ENCODE measurements at regions not wholly inside any gene's neighbourhood (a gene's known extent, or its start where the extent isn't known, plus 50 kb on each side); places are given as distances from the start of the nearest gene placed in this dataset.

DNA sequence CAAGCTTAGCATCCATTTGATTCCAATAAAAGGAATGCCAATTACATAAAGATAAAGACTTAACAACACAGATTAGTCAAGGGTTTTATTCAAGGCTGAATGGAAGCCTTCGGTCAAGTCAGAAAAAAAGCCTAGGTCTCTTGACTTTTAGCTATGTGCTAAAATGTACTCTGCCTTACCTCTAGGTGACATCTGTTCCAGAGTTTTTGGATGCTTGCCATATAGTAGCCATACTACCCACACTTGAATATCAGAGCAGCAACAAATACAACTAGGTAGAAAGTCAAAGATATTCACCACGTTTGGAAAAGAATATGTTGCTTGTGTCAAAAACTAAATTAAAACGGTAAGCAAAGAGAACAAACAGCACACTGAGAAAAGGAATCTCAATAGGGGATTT lies 484.7 kb downstream of the ELAVL2 start:
- no peak for DNase-seq

DNA sequence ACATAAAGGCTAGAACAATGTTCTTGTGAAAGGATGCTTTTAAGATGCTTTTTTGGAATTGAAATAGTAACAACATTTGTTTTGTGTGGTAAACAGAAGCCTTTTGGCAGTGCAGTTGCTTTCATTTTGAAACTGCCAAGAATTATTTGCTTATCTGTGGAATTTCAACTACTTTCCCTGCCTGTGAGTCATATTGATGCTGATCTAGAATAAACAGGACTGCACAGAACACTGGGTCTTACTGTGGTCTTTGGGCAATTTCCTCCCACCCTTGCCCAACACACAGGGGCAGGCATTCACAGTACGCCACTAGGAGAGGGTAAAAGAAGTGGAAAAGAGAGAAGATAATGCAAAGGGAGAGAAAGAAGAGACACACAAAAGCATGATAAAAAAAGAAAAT lies 483.7 kb downstream of the ELAVL2 start:
- no peak for DNase-seq

DNA sequence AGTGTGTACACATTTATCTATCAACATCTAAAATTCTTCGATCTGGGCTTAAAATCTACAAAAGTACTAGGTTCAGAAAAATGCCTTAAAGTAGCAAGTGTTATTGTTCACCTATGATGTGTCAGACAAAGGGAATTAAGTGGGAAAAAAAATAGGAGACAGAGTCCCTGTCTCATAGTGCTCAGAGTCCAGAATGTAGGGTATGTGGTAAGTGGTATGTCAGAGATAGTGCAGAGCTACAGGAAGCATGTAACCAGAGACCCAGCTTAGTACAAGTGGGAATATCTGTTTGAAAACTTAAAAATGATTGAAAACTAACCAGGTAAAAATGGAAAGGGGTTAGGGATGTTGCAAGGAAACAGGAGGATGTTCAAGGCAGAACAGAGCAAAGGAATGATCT lies 482.8 kb downstream of the ELAVL2 start:
- DNase-seq = no peak

DNA sequence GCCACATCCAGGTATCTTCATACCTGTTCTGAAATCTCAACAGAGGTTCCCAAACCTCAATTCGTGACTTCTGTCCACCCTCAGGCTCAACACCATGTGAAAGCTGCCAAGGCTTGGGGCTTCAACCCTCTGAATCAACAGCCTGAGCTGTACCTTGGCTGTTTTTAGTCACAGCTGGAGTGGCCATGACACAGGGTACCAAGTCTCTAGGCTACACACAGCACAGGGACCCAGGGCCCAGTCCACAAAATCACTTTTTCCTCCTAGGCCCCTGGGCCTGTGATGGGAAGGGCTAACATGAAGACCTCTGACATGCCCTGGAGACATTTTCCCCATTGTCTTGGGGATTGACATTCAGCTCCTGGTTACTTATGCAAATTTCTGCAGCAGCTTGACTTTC lies 464.9 kb downstream of the ELAVL2 start:
- no peak for DNase-seq

DNA sequence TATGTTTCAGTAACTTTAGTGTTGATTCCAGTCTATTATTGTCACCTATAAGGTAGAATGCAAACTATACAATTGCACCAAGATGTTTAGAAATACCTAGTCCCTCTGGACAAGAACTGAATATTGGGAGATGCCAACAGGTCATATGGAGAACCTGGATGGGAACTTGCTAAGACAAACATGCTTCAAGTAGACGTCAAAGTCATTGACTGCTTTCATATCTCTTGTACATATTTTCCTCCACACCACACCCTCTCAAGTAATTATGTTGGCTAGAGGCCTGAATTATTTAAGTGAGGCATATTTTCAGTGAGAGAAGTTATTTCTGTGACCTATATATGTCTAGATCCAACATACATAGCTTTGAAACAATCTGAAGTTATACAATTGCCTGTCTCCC lies 453.3 kb downstream of the ELAVL2 start:
- DNase-seq = no peak

DNA sequence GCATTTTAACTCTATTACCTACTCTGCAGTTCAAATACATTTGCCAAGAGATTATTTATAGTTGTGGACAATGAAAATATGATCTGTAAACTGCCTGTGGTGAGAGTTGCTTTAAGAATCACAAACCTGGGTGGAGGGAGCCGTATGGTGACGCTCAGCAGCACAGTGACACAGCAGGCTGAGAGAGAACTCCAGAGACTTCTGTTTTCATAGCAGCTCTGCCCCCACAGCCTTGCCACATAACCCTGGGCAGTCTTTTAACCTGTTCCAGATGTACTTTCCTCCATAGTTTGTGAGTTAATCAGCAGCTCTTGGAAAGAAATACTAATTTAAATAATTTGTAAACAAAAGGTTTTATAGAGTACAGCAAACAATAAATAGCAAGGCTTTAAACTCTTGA lies 450.5 kb downstream of the ELAVL2 start:
- no peak for DNase-seq

DNA sequence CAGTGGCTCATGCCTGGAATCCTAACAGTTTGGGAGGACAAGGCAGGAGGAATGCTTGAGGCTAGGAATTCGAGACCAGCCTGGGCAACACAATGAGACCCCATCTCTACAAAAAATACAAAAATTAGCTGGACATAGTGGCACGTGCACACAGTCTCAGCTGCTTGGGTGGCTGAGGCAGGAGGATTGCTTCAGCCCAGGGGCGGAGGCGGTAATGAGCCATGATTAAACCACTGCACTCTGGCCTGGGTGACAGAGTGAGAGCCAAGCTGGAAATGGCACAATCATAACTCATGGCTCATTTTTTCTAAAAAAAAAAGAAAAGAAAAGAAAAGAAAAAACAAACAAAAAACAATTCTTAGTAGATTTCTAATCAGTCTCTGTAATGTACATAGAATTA lies 446.2 kb downstream of the ELAVL2 start:
- DNase-seq = no peak

DNA sequence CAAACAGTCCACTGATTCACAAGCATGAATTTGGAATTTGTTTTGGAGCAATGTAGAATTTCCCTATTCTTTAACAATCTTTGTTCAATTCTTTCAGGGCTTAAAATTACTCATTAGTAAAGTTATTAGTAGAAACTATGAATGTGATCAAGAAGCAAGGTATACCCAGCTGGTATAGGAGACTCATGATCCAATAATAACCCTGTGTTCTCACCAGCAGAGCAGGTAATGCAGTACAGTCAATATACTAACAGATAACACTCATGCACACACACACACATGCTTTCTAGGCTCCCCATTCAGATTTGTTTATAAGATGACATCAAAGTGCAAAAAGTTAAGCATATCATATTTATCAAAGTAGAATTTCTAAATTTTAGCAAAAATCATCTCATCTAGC lies 445.2 kb downstream of the ELAVL2 start:
- no peak for DNase-seq

DNA sequence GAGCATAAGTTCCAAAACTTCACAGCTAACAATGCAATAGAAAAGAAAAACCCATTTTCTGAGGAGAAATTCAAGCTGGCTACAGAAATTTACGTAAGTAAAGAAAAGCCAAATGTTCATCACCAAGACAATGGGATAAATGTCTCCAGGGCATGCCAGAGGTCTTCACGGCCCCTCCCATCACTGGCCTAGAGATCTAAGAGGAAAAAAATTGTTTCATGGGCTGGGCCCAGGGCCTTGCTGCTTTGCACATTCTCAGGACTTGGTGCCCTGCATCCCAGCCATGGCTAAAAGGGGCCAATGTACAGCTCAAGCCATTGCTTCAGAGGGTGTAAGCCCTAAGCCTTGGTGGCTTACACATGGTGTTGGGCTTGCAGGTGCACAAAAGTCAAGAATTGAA lies 443.6 kb downstream of the ELAVL2 start:
- DNase-seq = no peak

DNA sequence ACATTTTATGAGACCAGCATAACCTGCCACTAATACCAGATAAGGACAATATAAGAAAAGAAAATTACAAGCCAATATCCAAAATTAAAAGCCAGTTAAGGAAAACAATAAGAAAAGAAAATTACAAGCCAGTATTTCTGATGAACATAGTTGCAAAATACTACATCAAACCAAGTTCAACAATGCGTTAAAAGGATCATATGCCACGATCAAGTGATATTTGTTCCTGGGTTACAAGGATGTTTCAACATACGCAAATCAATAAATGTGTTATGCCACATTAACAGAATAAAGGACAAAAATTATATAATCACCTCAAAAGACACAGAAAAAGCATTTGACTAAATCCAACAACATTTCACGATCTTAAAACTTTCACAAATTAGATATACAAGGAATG lies 431.9 kb downstream of the ELAVL2 start:
- DNase-seq = no peak

DNA sequence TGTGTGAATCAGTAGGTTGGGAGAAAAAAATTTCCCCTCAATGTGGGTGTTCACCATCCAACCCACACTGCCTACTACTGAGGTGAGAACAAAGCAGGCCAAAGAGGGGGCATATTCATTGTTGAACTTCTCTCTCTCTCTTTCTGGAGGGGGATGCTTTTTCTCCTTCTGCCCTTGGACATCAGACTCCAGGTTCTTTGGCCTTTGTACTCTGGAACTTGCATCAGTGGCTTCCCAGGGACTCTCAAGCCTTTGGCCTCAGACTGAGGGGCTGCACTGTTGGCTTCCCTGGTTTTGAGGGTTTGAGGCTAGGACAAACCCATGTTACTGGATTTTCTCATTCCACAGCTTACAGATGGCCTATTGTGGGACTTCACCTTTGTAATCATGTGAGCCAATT lies 417.2 kb downstream of the ELAVL2 start:
- DNase-seq = no peak

DNA sequence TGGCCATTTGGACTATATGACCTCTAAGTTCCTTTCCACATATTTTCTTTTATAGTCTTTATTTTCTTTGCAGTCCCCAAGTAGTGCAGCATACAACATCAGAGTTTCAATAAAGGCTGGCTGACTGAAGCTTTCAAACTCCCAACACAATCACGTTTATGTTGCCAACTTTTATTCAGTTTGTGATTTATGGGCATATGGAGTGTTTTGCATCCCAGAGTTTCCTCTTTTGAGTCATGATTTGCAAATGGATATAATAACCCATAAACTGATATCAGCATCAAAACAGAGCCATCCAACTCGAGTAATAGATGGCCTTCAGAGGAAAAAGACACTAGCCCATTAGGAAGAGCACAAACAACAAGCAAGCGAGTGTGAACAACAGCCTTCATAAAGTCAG lies 414.0 kb downstream of the ELAVL2 start:
- DNase-seq = no peak

DNA sequence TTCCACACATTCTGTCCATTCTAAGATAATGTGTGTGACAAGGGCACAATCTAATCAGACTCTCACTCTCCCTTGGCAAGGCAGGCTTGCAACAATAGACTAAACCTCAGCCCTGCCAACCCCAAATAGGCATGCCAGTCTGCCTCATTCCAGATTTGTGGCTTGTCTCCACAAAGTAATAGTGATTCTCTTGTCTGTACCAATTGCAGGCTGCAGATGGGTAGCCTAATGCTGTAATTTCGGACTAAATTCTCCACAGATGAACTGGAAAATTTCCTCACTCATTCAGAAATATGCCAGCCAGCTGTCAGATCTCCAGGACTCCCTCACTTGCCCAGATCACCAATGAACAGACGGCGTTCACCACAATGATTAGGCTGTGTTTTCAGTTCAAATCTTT lies 413.6 kb downstream of the ELAVL2 start:
- no peak for DNase-seq

DNA sequence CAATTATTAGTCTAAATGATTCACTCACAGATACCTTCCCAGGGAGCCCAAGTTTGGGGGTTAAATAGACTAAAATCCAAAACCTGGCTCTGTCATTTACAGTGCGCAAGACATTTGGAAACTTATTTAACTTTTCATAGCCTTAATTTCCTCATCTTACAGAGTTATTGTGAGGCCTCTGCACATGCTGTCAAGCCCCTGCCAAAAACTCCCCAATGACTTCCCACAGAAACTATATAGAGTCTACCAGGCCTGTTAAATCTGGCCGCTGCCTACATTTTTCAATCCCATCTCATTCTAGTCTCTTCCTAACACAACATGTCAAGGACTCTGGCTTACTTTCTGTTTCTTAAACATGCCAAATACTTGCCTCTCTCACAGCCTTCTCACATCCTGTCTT lies 412.5 kb downstream of the ELAVL2 start:
- no peak for DNase-seq

DNA sequence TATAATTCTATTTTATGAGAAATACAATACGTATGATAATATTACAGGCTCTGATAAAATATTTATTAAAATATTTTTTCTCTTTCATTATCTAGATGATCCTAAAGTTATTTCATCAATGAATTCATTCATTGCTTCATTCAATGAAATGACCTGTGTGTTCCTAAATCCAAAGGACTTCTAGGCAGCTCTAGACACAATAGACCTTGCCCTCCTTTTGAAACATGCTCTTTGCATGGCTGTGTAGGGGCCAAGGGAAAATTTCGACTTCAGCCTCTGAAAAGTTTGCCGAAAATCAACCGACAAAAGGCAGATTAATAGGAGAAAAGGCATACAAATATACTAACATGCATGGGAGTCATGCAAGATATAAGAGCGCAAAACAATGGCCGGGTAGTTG lies 402.0 kb downstream of the ELAVL2 start:
- DNase-seq = no peak

DNA sequence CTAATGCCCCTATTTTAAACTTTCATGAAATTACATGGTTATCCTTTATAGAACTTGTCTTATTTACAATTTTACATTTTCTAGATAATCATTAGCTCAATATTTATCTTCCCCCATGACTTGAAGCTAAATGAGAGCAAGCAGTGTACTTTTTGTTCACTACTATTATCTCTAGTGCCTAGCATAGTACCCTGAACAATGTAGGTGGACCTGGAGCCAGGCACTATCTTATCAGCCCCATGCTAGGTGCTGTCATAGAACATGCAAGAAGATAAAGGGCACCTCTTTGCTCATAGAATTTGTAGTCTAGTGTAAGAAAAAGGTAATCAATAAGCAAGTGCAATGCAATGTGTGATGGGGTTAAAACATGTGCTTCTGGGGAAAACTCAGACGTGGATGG lies 399.9 kb downstream of the ELAVL2 start:
- DNase-seq = no peak

DNA sequence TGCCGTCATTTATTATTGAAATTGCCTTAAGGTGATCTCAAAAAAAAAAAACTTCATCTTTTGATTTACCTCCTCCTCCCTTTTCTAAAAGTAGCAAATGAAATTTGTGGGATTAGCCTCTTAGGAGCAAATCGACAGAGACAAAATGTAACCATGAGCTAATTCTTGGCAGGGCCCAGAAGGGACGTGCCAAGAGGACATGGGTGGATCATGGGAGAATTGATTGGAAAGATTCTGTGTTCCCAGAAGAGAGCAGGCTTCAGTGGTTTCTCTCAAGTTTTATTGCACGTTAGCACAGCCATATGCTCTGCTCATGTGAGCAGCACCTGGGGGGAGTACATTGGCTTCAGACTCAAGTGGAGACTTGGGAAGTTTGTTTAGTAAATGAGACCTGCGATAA lies 394.6 kb downstream of the ELAVL2 start:
- DNase-seq = no peak

DNA sequence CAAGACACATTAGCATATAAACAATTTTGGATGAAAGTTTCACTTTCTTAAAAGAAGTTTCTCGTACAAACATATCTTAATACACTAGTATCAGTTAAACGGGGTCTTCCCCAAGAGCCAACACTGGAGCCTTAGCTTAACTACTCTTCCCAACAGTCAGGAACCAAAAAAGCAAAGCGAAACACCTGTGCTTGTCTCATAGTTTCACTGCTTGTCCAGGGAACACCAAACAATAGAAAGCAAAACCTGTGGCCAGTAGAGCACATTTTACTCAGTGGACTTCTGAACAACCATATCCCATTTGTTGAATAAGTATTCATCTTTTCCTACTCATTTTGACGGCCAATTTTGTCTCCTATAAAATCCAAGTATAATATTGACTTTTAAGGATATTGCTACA lies 391.4 kb downstream of the ELAVL2 start:
- DNase-seq = no peak

DNA sequence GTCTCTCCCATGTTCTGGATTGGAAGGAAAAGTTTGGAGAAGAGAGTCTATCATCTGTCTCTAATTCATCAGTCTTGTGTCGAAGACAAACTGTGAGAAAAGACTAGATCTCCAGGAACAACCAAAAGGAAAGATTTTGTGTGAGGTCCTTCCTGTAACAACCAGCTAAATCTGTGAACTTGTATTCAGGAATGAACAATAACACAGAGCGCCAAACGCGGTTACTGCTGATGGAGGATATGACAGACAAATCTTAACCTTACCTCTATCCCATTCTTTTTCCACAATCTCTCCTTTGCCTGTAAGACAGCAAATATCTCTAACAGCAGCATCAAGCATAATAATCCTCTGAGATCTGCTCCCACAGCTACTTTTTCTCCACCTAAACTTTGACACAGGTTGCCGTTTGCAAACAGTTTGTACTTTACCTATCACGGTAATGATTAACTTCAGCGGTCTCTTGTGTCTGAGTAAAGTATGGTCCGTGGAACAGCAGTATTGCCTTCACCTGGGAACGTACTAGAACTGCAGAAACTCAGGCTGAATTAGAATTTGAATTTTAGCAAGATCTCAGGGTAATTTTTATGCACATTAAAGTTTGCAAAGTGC lies 387.6 kb downstream of the ELAVL2 start:
- DNase-seq = no peak

DNA sequence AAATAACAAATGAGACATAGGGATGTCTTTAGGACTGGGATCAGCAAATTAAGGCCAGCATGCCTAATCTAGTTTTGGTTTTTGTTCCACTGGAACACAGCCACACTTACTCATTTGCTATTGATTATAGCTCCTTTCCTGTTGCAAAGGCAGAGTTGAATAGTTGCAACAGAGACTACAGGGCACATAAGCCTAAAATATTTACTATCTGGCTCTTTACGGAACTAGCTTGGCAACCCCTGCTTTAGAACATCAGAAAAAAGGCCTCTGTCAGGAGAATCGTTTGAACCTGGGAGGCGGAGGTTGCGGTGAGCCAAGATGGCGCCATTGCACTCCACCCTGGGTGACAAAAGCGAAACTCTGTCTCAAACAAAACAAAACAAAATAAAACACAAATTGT lies 384.8 kb downstream of the ELAVL2 start:
- DNase-seq = no peak

DNA sequence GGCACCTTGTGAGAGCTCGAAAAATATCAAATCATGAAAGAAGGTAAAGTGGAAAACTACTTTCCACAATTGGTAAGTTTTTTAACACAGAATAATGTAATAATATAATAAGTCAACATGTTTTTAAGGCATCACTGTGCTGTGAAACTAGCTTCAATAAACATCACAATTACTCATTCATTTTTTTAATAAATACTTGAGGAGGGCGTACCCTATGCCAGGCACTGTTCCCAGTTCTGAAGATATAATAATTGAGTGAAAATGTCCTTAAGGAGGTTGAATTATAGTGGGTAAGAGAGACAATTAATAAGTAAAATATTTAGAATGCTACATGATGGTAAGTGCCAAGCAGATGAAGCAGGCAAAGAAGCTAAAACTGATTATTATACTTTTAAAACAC lies 381.4 kb downstream of the ELAVL2 start:
- DNase-seq = no peak

DNA sequence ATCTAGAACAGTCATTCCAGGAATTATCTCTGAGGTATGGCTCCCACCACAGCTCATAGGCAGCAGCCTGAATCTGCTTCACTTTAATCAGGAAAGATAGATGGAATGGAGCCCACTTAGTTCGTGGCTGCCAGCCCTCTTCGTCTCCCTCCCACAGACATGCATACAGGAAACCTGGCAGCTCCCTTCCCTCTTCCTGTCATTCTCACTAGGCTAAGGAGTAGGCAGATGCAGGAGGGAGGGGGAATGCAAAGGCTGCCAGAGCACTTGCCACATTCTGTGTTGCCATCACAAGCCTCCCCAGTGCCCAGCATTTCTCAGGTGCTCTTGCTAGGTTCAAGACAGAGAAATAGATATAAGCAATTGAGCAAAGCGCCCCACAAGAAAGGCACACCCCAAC lies 378.9 kb downstream of the ELAVL2 start:
- no peak for DNase-seq

DNA sequence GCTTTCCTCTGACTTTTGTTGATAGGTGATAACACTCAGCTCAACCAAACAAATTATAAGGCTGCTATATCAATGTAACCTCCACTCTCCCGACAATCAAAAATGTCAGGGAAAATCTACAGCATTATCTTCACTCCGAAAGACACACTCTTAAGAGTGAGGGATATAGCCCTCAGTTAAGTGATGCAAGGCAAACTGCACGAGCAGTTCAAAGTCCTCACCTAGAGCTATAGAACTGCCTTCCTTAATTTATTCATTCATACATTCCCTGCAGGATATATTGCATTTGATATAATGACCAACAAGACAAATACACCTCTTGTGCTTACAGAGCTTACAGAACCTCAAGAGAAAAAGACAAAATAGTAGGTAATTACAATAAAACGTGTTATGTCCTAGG lies 378.1 kb downstream of the ELAVL2 start:
- no peak for DNase-seq

DNA sequence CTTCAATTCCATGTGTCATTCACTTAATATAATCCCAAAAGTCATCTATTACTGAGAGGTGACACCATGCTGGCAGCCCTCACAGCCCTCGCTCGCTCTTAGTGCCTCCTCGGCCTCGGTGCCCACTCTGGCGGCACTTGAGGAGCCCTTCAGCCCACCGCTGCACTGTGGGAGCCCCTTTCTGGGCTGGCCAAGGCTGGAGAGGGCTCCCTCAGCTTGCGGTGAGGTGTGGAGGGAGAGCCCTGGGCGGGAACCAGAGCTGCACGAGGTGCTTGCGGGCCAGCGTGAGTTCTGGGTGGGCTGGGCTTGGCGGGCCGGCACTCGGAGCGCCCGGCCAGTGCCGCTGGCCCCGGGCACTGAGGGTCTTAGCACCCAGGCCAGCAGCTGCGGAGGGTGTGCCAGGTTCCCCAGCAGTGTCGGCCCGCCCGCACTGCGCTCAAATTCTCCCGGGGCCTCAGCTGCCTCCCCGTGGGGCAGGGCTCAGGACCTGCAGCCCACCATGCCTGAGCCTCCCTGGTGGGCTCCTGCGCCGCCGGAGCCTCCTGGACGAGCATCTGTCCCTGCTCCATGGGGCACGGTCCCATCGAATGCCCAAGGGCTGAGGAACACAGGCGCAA lies 374.1 kb downstream of the ELAVL2 start:
- no peak for DNase-seq

DNA sequence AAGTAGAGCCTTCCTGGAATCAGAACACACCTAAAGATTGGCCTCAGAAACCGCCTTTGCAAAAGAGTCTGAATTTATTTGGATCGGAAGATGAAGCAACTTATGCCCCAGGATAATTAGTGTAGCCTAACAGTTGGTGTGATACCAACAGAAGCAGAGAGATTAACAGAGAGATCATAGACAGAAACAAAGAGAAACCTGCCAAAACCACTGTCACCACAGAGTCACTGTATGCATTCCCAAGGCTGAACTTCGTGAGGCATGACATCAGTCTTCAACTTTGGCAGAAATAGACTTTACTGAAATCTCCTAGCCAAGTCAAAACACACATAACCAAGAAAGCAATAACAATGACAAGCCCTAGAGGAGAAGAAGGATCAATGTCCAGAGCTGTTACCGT lies 361.8 kb downstream of the ELAVL2 start:
- no peak for DNase-seq

DNA sequence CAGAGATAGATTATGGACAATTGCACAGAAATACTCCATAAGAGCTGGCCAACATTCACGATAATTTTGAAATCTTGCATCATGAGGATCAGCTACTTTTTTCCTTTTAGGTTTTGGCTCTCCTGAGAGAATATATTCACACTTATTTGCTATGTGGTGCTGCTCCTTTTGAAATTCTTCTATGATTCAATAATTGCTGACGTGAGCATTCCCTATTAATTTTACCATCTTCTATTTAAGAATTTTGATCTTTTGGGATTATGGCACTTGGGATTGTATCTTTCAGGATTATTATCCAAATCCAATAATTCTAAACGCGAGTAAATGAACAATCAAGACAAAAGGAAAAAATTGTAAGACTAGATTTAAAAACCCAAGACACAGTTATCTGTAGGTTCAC lies 358.8 kb downstream of the ELAVL2 start:
- DNase-seq = no peak
